VCaP (cell line): ENCODE measurements at regions not wholly inside any gene's neighbourhood (a gene's known extent, or its start where the extent isn't known, plus 50 kb on each side); places are given as distances from the start of the nearest gene placed in this dataset.

Experiments used
- H3K27ac ChIP-seq: fragments of 450-650 bp; 2 replicates; pipeline ENCODE4 v1.5.1; 2017
- TF ChIP-seq, protein P1 (sequence below): fragments of 450-650 bp; conservative IDR thresholded peaks from 2 replicates; pipeline ENCODE4 v1.5.1; 2017; ENCODE audit warnings: mild to moderate bottlenecking, moderate library complexity

DNA sequence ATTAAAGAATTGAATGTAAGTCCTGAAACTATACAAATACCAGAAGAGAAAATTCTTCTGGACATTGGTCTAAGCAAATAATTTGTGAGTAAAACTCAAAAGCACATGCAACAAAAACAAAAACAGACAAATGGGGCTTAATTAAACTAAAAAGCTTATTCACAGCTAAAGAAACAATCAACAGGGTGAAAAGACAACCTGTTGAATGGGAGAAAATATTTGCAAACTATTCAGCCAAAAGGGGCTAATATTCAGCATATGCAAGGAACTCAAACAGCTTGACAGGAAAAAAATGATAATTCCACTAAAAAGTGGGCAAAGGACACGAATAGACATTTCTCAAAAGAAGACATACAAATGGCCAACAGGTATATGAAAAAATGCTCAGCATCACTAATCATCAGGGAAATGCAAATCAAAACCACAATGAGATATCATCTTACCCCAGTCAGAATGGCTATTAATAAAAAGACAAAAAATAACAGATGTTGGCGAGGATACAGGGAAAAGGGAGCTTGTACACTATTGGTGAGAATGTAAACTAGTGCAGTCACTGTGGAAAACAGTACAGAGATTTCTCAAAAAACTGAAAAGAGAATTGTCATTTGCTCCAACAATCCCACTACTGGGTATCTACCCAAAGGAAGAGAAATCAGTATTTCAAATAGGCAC lies 177.5 kb upstream of the RTL1 start:
- H3K27ac ChIP-seq = no peak overlapping the region

DNA sequence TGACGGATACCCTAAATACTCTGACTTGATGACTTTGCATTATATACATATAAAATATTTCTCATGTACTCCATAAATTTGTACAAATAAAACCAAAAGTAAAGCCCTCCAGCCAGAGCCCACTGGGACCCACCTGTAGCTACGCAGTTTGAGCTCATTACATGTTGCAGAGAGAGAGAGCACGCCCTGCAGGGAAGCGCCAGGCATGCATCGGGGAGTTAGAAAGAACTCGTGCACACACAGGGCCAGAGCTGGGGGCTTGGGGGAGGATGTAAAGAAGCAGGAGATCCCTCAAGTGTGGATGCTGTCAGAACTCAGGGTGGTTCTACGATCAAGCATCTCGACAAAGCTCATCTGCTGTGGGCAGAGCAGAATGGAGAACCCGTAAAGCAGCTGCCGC lies 178.5 kb upstream of the RTL1 start:
- TF ChIP-seq, protein P1, sequence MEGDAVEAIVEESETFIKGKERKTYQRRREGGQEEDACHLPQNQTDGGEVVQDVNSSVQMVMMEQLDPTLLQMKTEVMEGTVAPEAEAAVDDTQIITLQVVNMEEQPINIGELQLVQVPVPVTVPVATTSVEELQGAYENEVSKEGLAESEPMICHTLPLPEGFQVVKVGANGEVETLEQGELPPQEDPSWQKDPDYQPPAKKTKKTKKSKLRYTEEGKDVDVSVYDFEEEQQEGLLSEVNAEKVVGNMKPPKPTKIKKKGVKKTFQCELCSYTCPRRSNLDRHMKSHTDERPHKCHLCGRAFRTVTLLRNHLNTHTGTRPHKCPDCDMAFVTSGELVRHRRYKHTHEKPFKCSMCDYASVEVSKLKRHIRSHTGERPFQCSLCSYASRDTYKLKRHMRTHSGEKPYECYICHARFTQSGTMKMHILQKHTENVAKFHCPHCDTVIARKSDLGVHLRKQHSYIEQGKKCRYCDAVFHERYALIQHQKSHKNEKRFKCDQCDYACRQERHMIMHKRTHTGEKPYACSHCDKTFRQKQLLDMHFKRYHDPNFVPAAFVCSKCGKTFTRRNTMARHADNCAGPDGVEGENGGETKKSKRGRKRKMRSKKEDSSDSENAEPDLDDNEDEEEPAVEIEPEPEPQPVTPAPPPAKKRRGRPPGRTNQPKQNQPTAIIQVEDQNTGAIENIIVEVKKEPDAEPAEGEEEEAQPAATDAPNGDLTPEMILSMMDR = no peak
- H3K27ac ChIP-seq = no peak overlapping the region

More for the DNA sequence above, 177.5 kb upstream of the RTL1 start:
- TF ChIP-seq, protein P1 = no peak

DNA sequence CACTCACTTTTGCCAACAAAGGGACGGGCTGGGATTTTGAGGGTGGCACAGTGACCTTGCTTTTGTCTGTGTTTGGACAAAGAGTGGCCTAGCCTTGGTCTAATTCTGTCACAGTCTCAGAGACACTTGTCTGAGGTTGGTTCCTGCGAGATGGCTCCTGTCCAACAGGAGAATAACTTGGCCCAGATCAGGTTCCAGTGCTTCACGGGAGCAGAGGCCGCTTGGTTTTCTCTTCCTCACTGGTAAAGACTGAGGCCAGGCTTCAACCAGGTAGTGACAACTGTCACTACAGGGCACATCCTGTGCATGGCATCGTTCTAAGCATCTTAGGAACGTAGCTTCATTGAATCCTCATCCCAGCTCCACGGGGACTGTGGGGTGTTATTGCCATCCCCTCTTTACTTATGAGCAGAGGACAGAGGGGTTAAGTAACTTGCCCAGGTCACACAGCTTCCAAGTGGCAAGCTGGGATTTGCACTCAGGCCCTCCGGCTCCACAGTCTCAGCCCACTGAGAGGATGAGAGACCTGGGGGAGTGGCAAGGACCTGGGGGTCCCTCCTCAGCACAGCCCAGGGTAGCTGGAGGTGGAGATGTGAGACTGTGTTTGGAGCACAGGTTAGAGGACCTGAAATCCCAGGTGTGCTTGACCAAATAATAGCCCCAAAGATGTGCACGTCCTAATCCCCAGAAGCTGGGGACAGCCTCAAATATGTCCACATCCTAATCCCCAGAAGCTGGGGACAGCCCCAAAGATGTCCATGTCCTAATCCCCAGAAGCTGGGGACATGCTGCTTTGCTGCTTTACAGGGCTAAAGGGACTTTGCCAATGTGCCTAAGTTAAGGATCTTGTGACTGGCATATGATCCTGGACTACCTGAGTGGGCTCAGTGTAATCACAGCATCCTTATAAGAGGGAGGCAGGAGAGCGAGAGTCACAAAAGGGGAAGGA lies 179.2 kb upstream of the RTL1 start:
- H3K27ac ChIP-seq = no peak overlapping the region
- TF ChIP-seq, protein P1 = no peak

DNA sequence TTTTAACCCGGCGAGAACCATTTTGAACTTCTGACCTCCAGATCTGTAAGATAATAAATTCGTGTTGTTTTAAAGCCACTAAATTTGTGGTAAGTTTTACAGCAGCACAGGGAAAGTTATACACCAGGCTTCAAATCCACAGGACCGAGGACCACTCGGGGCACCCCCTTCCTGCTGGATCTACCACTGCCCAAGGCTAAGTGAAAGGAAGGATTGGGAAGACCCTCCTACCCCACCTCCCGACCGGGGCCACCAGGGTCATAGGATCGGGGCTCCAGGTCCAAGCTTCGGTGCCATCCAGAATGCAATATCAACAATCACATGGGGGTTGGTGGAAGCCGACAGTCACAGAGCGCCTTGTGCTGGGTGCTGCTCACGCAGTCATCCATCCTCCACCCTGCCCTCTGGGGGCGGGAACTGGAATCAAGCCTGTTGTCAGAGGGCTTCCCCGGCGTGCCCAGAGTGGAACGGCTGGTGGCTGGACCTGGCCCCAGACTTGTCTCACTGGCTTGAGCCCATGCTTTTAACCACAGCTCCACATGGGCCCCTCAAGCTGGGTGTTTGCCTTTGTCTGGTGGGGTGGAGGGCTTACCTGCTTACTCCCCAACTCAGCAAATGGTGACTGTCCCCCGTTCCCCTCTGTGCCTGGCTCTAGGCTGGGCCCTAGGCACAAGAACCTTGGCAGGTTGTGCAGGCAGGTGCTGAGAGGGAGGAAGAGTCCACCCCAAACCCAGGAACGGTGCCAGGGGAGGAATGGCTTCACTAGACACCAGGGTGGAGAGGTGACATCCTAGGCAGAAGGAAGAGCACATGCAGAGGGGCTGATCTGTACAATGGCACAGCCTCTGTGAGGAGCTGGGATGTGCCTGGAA lies 180.3 kb upstream of the RTL1 start:
- TF ChIP-seq, protein P1 = no peak
- H3K27ac ChIP-seq = no peak overlapping the region

DNA sequence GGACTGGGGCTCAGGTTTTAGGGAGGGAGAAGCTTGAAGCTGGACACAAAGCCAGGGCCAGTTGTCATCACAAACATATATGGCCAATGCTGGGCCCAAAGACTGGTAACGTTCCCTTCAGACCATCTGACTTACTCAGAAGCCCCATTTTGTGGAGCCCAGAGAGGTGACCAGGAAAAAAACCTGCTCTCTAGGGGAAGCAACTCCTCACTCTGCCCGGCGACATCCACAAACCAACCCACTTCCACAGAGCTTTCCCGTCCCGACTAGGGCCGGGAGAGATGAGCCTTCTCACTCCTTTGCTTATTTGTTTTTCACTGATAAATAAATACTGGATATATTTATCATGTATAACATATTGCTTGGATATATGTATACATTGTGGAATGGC lies 180.9 kb upstream of the RTL1 start:
- no peak overlapping the region for H3K27ac ChIP-seq
- TF ChIP-seq, protein P1 = no peak

DNA sequence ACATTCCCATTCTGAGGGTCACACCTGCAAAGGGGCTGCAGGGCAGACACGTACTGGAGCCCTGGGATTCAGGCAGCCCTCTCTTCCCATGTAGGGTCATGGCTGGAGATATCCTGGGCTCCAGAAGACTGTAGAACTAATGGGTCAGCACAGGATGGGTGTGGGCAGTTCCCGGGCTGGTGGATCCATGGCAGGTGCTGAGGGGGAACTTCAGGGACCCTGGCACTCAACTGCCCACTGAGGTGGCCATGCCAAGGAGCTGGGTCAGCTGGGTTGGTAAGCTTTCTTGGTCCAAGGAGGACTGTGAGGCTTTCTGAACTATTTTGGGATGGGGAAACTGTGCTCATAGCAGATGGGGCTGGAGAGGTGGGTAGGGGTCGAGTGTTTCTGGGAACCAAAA lies 183.4 kb upstream of the RTL1 start:
- TF ChIP-seq, protein P1 = no peak
- H3K27ac ChIP-seq = no peak overlapping the region
